Peyer's patch (tissue), 4 donors: ENCODE measurements at regions not wholly inside any gene's neighbourhood (a gene's known extent, or its start where the extent isn't known, plus 50 kb on each side); places are given as distances from the start of the nearest gene placed in this dataset.

Experiments used
- DNase-seq, 3 donors: peaks; one replicate each; pipeline ENCODE4 v3.0.0-alpha.2; 2017 to 2019
- H3K27ac ChIP-seq, 4 donors: fragments of 200-600 bp; sonication (generic); one replicate each; pipeline ENCODE4 v1.5.1; 2016 to 2019
- H3K27me3 ChIP-seq, 2 donors: fragments of 200-600 bp; sonication (generic); one replicate each; pipeline ENCODE4 v1.5.1; 2019
- H3K36me3 ChIP-seq, 3 donors: fragments of 200-600 bp; sonication (generic); one replicate each; pipeline ENCODE4 v1.5.1; 2016 to 2019
- H3K4me1 ChIP-seq, 4 donors: fragments of 200-600 bp; sonication (generic); one replicate each; pipeline ENCODE4 v1.5.1; 2016 to 2019
- H3K4me3 ChIP-seq, 4 donors: fragments of 200-600 bp; sonication (generic); 1 replicate in 3 of 4; 2 replicates in 1 of 4; pipeline ENCODE4 v1.5.1; 2016 to 2019; ENCODE audit warnings: mild to moderate bottlenecking in 1 of 4
- H3K9me3 ChIP-seq, 4 donors: fragments of 200-600 bp; sonication (generic); one replicate each; pipeline ENCODE4 v1.5.1; 2016 to 2019; ENCODE audit warnings: mild to moderate bottlenecking in 1 of 4
- CTCF ChIP-seq, 6 experiments: fragments of 450-650 bp in 4 of 6; fragments of 200-600 bp in 2 of 6; sonication (generic) in 1 of 6; IDR thresholded peaks; one replicate each; pipeline ENCODE4 v1.5.1; 2017 to 2019; ENCODE audit warnings: antibody characterized with exemption in 6 of 6, mild to moderate bottlenecking in 3 of 6, moderate library complexity in 1 of 6
- POLR2A ChIP-seq, 2 donors: fragments of 450-650 bp; IDR thresholded peaks; one replicate each; pipeline ENCODE4 v1.5.1; 2017; ENCODE audit warnings: antibody characterized with exemption in 2 of 2, mild to moderate bottlenecking in 2 of 2, moderate library complexity in 2 of 2

DNA sequence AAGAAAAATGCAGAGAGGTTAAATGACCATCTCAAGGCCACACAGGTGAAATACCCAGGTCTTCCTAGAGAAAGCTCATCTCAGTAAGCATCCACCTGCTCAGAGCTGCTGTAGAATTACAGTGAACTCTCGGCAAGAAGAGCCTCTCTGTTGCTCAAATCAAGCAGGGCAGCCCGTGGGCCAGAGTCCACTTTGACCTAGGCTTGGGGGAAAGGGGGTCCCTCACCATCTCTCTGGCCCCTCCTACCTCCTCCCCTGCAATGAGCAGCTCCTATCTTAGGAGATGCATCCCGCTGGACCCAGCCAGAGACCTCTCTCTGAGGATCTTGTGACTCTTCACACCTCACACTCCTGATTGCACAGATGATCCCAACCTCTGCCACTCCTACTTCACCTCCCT is 364.7 kb downstream of the PTPRU start:
- Histone ChIP-seq H3K4me3 (no peak overlapping the region), H3K36me3 (no peaks in the 10 kb centered on the region), H3K9me3 (no peaks in the 10 kb centered on the region)

GRCh38 chr1:29599826-29600225 is 363.5 kb downstream of the PTPRU start:
- Histone ChIP-seq H3K9me3 (no peaks in the 10 kb centered on the region), H3K36me3 (no peaks in the 10 kb centered on the region), H3K4me3 (no peak overlapping the region), H3K27ac (no peak overlapping the region), H3K27me3 (no peaks in the 10 kb centered on the region), H3K4me1 (no peaks in the 10 kb centered on the region)
- no peak for TF ChIP-seq POLR2A (IDR thresholded peaks at IDR 0.05)
- TF ChIP-seq CTCF (IDR thresholded peaks at IDR 0.05): no peak
- DNase-seq: no peak

More for the DNA sequence above, 364.7 kb downstream of the PTPRU start:
- no peak for TF ChIP-seq POLR2A (IDR thresholded peaks at IDR 0.05)
- no peak for TF ChIP-seq CTCF (IDR thresholded peaks at IDR 0.05)
- Histone ChIP-seq H3K27me3 (no peaks in the 10 kb centered on the region), H3K27ac (no peak overlapping the region), H3K4me1 (no peaks in the 10 kb centered on the region)
- DNase-seq: no peak

DNA sequence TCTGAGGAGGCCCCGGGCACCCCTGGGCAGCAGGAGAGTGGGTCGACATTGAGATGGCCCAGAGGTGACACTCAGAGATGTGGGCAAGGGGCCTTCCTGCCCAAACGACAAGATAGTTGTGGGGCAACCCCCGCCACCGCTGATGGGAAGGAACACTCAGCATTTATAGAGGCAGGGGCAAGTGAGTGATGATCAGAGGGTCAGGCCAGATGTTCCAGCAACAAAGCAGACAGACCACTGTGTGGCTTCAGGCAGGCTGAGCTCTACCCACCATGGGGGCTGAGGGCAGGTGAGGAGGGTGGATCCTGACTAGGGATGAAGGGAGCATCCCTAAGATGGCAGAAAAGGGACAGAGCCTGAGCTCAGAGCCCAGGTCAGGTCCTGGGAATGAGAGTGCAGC is 362.7 kb downstream of the PTPRU start:
- no peaks in the 10 kb centered on the region for H3K27me3 ChIP-seq
- no peaks in the 10 kb centered on the region for H3K4me1 ChIP-seq
- H3K9me3 ChIP-seq: no peaks in the 10 kb centered on the region
- no peak overlapping the region for H3K4me3 ChIP-seq
- no peak overlapping the region for H3K27ac ChIP-seq
- TF ChIP-seq CTCF (IDR thresholded peaks at IDR 0.05) (no peak), POLR2A (IDR thresholded peaks at IDR 0.05) (no peak)
- no peak for DNase-seq
- H3K36me3 ChIP-seq: no peaks in the 10 kb centered on the region

DNA sequence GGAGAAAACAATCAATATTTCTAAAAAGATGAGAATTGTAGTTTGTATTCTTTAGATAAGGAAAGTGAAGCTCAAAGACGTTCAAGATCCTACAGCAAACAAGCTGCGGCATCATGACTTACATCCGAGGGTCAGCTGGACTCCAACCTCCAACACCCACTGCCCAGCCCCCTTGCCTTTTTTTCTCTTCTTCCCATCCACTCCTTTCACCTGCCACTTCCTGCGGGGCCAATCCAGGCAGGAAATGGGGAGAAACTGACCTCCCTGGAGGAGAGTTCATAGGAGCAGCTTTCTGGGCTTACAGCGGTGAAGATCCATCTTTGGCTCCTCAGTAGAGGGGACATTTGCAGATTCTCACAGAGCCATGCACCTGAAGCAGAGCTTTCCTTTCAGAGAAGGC is 361.5 kb downstream of the PTPRU start:
- no peaks in the 10 kb centered on the region for H3K4me1 ChIP-seq
- no peaks in the 10 kb centered on the region for H3K9me3 ChIP-seq
- no peak overlapping the region for H3K27ac ChIP-seq
- TF ChIP-seq CTCF (IDR thresholded peaks at IDR 0.05): no peak
- no peak for TF ChIP-seq POLR2A (IDR thresholded peaks at IDR 0.05)
- no peaks in the 10 kb centered on the region for H3K36me3 ChIP-seq
- no peak overlapping the region for H3K4me3 ChIP-seq
- DNase-seq: no peak
- no peaks in the 10 kb centered on the region for H3K27me3 ChIP-seq

GRCh38 chr1:29593601-29594382 is 357.5 kb downstream of the PTPRU start:
- no peaks in the 10 kb centered on the region for H3K4me1 ChIP-seq
- H3K36me3 ChIP-seq: no peaks in the 10 kb centered on the region
- no peak overlapping the region for H3K27ac ChIP-seq
- TF ChIP-seq CTCF (IDR thresholded peaks at IDR 0.05) (no peak), POLR2A (IDR thresholded peaks at IDR 0.05) (no peak)
- DNase-seq: no peak
- H3K9me3 ChIP-seq: no peaks in the 10 kb centered on the region
- no peaks in the 10 kb centered on the region for H3K27me3 ChIP-seq
- no peak overlapping the region for H3K4me3 ChIP-seq
